Nucleus accumbens (tissue), 56 donors: ENCODE measurements at regions not wholly inside any gene's neighbourhood (a gene's known extent, or its start where the extent isn't known, plus 50 kb on each side); places are given as distances from the start of the nearest gene placed in this dataset.
A peak's percentile ranks its signal among the peaks of the same experiment; 100 is the strongest.
"Not testable (repeated sequence)": the region's sequence is repeated elsewhere in the genome, so short reads cannot be mapped to it uniquely, and the experiment has no call there.

Experiments
- DNase-seq, 56 donors: peaks; one replicate each; lab custom pipeline; 2025; lab: John Stamatoyannopoulos, UW

DNA sequence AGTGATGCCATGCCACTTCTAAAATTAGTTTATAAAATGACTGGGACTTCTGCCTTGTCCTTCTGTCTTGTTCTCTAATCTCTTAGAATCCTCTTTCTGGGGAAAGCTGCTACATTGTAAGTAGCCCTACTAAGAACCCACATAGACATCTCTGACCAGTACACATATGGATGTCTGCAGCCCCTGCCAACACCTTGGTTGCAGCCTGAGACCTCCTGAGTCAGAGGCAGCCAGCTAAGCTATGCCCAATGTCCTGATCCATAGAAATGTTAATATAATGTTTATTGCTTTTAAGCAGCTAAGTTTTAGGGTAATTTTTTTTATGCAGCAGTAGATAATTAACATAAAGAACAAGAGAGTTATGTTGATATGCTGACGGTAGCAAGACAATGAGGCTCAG, 1029.5 kb upstream of the INTU start:
- no peak for DNase-seq

GRCh38 chr4:126603825-126604224, 1028.9 kb upstream of the INTU start:
- no peak for DNase-seq

DNA sequence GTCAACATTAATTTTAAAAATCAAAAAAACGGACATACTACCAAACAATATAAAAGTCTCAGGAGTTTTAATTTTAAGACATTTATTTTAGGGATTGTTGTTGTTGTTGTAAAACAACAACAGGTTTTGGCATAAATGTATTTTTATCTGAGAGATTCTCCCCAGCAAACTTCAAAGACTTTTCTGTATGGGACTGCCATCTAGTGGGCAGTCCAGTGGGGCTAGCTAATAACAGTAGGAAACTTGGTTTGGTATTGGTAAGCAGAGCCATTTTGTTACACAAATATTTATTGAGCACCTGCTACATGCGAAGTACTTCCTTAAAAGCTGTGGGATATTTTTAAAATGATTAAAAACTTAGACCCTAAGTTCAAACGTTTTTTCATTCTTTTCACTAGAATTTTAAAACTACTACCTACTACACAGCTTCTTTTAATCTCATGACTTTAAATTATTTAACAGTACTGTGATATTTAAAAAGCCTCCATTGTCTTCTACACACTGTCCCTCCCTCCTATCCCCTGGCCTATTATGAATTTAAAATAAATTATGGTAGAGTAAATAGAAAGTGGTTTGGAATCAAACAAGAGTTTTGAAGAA, 1028.4 kb upstream of the INTU start:
- peak in 11 of 56 donors; percentile 0 to 50 (median 4) for DNase-seq

DNA sequence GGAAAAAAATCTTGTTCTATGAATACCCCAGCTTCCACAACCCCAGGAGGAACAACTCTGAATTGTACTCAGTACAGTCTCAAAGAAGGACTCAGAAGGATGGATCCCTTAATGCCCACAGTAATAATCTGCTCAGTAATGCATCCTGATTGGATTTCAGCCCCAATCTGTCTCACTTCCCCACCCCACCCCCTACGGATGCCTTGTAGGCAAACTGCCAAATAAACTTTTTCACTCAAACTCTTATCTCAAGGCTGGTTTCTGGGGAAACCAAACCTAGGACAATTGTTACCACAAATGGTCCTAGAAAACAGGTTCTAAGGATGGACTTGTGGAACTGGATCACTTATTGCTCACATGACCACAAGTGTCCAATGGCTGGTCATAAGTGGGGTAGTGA, 1021.8 kb upstream of the INTU start:
- no peak for DNase-seq

GRCh38 chr4:126611900-126612299, 1020.9 kb upstream of the INTU start:
- no peak for DNase-seq

- no peak for DNase-seq
Observed at GRCh38 chr4:126614356-126614855, 1018.4 kb upstream of the INTU start.

DNA sequence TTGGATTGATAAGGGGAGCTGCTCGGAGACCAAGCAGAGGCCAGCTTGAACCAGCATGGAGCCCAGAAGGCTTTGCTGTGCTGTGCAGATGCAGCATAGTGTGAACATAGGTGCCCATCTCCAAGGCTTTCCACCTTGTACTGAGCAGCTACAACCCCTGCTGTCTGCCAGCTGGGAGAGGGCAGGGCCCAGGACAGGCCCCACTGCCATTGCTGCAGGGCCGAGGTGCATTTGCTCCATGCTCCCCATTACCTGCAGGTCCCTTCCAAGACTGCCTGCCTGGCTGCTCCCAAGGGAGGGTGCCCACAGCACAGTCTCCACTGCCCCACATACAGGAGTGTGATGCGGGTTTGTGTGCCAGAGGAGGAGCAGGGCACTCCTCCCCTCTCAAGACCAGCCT, 1016.0 kb upstream of the INTU start:
- DNase-seq: no peak

GRCh38 chr4:126627255-126627654, 1005.5 kb upstream of the INTU start:
- DNase-seq: no peak

GRCh38 chr4:126628933-126629332, 1003.8 kb upstream of the INTU start:
- no peak for DNase-seq

- DNase-seq: no peak
Observed at GRCh38 chr4:126630230-126630629, 1002.5 kb upstream of the INTU start.

DNA sequence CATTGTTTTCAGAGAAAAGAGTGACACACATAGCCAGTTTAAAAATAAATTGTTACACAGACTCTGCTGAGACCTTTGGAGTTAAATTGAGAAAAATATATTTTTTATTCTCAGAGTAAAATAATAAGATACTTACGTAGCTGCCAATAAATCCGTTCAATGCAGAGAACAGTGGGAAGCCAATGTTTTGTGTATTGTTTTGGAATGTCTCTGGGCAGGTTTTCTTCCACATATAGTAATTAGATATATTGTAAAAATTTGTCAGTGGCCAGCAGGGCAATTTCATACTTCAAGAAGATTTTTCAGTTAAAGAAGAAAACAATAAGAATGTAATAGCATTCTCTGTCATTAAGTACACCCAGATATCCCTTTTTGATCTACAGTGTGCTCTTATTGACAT, 999.5 kb upstream of the INTU start:
- no peak for DNase-seq

DNA sequence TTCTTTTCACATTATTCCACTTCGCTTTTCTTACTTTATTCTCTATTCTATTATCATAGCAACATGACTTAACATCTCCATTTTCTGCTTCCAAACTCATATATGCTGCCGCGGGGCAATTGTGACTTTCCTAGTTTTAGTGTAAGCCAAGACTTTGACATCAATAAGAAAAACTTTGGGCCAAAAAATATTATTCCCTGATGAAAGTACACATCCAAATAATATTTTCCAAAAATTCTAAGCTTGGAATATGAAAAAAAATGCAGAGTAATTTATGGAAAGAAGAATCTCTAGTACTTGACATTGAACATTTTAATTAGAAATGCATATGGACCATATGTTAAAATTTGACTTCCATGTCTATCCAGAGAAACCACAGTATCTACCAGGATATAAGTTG, 995.1 kb upstream of the INTU start:
- DNase-seq: no peak

- no peak for DNase-seq
Observed at GRCh38 chr4:126647320-126647719, 985.4 kb upstream of the INTU start.

GRCh38 chr4:126647756-126648397, 984.9 kb upstream of the INTU start:
- DNase-seq: no peak

GRCh38 chr4:126658411-126658810, 974.3 kb upstream of the INTU start:
- DNase-seq: no peak

DNA sequence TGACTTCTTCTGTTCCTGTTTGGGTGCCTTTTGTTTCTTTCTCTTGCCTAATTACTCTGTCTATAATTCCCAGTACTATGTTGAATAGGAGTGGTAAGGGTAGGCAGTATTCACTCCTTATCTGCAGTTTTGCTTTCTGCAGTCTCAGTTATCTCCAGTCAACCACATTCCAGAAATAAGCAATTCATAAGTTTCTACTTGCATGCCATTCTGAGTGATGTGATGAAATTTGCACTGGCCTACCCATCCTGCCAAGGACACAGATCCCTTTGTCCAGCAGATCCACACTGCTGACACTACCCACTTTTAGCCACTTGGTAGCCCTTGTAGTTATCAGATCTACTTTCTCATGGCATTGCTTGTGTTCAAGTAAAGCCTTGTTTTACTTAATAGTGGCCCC, 971.6 kb upstream of the INTU start:
- DNase-seq: no peak

GRCh38 chr4:126664839-126665238, 967.9 kb upstream of the INTU start:
- DNase-seq: no peak

DNA sequence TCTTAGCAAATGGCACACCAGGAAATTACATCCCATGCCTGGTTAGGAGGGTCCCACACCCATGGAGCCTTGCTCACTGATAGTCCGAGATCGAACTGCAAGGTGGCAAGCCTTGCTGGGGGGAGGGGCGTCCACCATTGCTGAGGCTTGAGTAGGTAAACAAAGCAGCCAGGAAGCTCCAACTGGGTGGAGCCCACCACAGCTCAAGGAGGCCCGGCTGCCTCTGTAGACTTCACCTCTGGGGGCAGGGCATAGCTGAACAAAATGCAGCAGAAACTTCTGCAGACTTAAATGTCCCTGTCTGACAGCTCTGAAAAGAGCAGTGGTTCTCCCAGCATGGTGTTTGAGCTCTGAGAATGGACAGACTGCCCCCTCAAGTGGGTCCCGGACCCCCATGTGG, 962.7 kb upstream of the INTU start:
- DNase-seq: not testable (repeated sequence)

DNA sequence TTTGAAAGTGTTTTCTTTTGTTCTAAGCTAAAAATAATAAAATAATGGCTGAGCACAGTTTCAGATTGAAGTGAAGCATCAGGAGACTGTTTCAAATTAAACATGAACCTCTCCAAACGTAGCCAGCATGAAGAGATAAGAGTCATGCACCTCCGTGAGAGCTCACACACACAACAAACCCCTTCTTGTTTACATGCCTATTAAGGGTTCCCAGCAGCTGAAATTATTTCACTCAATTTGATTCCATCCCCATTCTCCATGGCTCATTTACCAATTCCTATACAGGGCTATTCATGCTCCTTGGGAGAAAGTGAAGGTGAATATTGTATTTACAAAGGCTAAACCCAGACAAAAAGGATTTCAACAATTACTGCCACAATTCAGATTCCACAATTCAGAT, 954.1 kb upstream of the INTU start:
- DNase-seq: no peak

DNA sequence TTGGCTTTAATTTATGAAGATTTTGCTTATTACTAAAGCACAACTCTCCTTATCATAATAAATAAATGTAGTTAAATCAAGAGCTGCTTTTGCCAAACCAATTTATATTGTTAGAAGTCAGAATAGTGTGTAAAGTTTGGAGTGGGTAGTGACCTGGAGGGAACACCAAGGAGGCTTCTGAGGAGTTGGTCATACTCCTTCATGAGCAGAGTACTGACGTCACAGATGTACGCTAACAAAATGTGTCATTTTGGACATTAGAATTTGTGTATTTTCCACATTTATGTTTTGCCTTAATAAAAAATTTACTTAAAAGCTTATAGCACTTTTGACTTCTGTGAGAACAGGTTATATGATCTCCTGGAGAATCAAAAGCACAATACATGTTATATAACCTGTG, 953.5 kb upstream of the INTU start:
- DNase-seq: no peak

- DNase-seq: no peak
Observed at GRCh38 chr4:126682250-126682649, 950.5 kb upstream of the INTU start.

- DNase-seq: no peak
Observed at GRCh38 chr4:126686491-126686890, 946.3 kb upstream of the INTU start.
